HFF-Myc (cell line): ENCODE measurements at regions not wholly inside any gene's neighbourhood (a gene's known extent, or its start where the extent isn't known, plus 50 kb on each side); places are given as distances from the start of the nearest gene placed in this dataset.

Experiments used
- DNase-seq: peaks from one replicate; pipeline ENCODE4 v3.0.0-alpha.2; 2011; ENCODE audit warnings: low read depth; ENCODE audit errors: extremely low read depth
- H3K4me3 ChIP-seq: replicated peaks from 2 replicates; pipeline ENCODE4 v1.5.1; 2011; ENCODE audit warnings: low read depth, mild to moderate bottlenecking, control low read depth, low read length
- CTCF ChIP-seq: IDR thresholded peaks from 2 replicates; pipeline ENCODE4 v1.5.1; 2012; ENCODE audit warnings: mild to moderate bottlenecking, low read depth, low read length, control low read depth; ENCODE audit errors: missing control alignments

- no peak for TF ChIP-seq CTCF
These were observed 76.8 kb upstream of the SIMC1 start for GRCh38 chr5:176161431-176161830.

GRCh38 chr5:176162198-176162597 is 76.0 kb upstream of the SIMC1 start:
- TF ChIP-seq CTCF, result no peak
- DNase-seq, result no peak

More at GRCh38 chr5:176161431-176161830, 76.8 kb upstream of the SIMC1 start:
- no peak overlapping the region for H3K4me3 ChIP-seq
- no peak for DNase-seq

GRCh38 chr5:176162888-176163287 is 75.3 kb upstream of the SIMC1 start:
- no peak for DNase-seq
- no peak overlapping the region for H3K4me3 ChIP-seq
- no peak for TF ChIP-seq CTCF

More at GRCh38 chr5:176162198-176162597, 76.0 kb upstream of the SIMC1 start:
- H3K4me3 ChIP-seq, result no peak overlapping the region

- no peak for TF ChIP-seq CTCF
- no peak for DNase-seq
These were observed 71.8 kb upstream of the SIMC1 start for GRCh38 chr5:176166427-176166826.

GRCh38 chr5:176167800-176168199 is 70.4 kb upstream of the SIMC1 start:
- DNase-seq, result no peak
- no peak overlapping the region for H3K4me3 ChIP-seq
- no peak for TF ChIP-seq CTCF

More at GRCh38 chr5:176166427-176166826, 71.8 kb upstream of the SIMC1 start:
- H3K4me3 ChIP-seq, result no peak overlapping the region

- TF ChIP-seq CTCF, result no peak
- no peak for DNase-seq
- H3K4me3 ChIP-seq, result no peak overlapping the region
These were observed 68.7 kb upstream of the SIMC1 start for GRCh38 chr5:176169393-176170063.

GRCh38 chr5:176170084-176170483 is 68.1 kb upstream of the SIMC1 start:
- H3K4me3 ChIP-seq, result no peak overlapping the region
- no peak for TF ChIP-seq CTCF
- DNase-seq, result no peak
